Tibial artery (tissue), 4 donors: ENCODE measurements at regions not wholly inside any gene's neighbourhood (a gene's known extent, or its start where the extent isn't known, plus 50 kb on each side); places are given as distances from the start of the nearest gene placed in this dataset.

Source experiments
- DNase-seq, 2 donors: peaks; one replicate each; pipeline ENCODE4 v3.0.0-alpha.2; 2019
- H3K27ac ChIP-seq, 2 donors: fragments of 200-600 bp; sonication (generic) in 1 of 2; 1 replicate in 1 of 2; 2 replicates in 1 of 2; pipeline ENCODE4 v1.5.1; 2018 to 2019; ENCODE audit warnings: mild to moderate bottlenecking in 1 of 2
- H3K27me3 ChIP-seq, 2 donors: fragments of 200-600 bp; sonication (generic) in 1 of 2; one replicate each; pipeline versions ENCODE4 v1.5.1 to v1.6.0; 2016 to 2019
- H3K36me3 ChIP-seq, 3 donors: fragments of 200-600 bp; sonication (generic) in 2 of 3; one replicate each; pipeline ENCODE4 v1.5.1; 2016 to 2019; ENCODE audit warnings: mild to moderate bottlenecking in 2 of 3
- H3K4me1 ChIP-seq, 4 donors: fragments of 200-600 bp; sonication (generic) in 2 of 4; 1 replicate in 3 of 4; 2 replicates in 1 of 4; pipeline ENCODE4 v1.5.1; 2016 to 2019
- H3K4me3 ChIP-seq, 2 donors: fragments of 200-600 bp; sonication (generic) in 1 of 2; 1 replicate in 1 of 2; 2 replicates in 1 of 2; pipeline ENCODE4 v1.5.1; 2018 to 2019; ENCODE audit warnings: mild to moderate bottlenecking in 2 of 2
- H3K9me3 ChIP-seq, 3 donors: fragments of 200-600 bp; sonication (generic) in 1 of 3; one replicate each; pipeline ENCODE4 v1.5.1; 2016 to 2019
- CTCF ChIP-seq, 2 experiments: fragments of 200-600 bp in 1 of 2; fragments of 450-650 bp in 1 of 2; IDR thresholded peaks; one replicate each; pipeline ENCODE4 v1.5.1; 2017 to 2019; ENCODE audit warnings: antibody characterized with exemption in 2 of 2, mild to moderate bottlenecking in 1 of 2, moderate library complexity in 1 of 2
- intact Hi-C: fragments of 100-400 bp; cut with DNase I; formaldehyde crosslinking; loops from one replicate; pipeline ENCODE4 v1.15.0; 2023; ENCODE audit warnings: low total_unique reads

- DNase-seq: no peak
- no peaks in the 10 kb centered on the region for H3K4me1 ChIP-seq
- peaks cover 0 to 2% (median 0%) of the 10 kb centered on the region in 3 donors for H3K9me3 ChIP-seq
- no peak overlapping the region for H3K27ac ChIP-seq
- intact Hi-C loops: no loop called here
- no peaks in the 10 kb centered on the region for H3K27me3 ChIP-seq
- no peak overlapping the region for H3K4me3 ChIP-seq
- no peak for TF ChIP-seq CTCF (IDR thresholded peaks at IDR 0.05)
- H3K36me3 ChIP-seq: no peaks in the 10 kb centered on the region
These were observed 356.6 kb downstream of the CASP12 start for GRCh38 chr11:104541701-104542100.

- H3K27me3 ChIP-seq: no peaks in the 10 kb centered on the region
- intact Hi-C loops: no loop called here
- H3K27ac ChIP-seq: no peak overlapping the region
- TF ChIP-seq CTCF (IDR thresholded peaks at IDR 0.05): no peak
- peaks cover 0 to 2% (median 0%) of the 10 kb centered on the region in 3 donors for H3K9me3 ChIP-seq
- DNase-seq: no peak
- H3K4me1 ChIP-seq: no peaks in the 10 kb centered on the region
- H3K36me3 ChIP-seq: no peaks in the 10 kb centered on the region
- no peak overlapping the region for H3K4me3 ChIP-seq
These were observed 359.9 kb downstream of the CASP12 start for GRCh38 chr11:104538313-104538712.

- DNase-seq: no peak
- Histone ChIP-seq H3K27ac (no peak overlapping the region), H3K9me3 (no peaks in the 10 kb centered on the region), H3K36me3 (no peaks in the 10 kb centered on the region), H3K4me3 (no peak overlapping the region), H3K27me3 (no peaks in the 10 kb centered on the region), H3K4me1 (no peaks in the 10 kb centered on the region)
- intact Hi-C loops: no loop called here
- TF ChIP-seq CTCF (IDR thresholded peaks at IDR 0.05): no peak
These were observed 364.0 kb downstream of the CASP12 start for GRCh38 chr11:104534278-104534677.

- intact Hi-C loops: no loop called here
These were observed 366.4 kb downstream of the CASP12 start for GRCh38 chr11:104531894-104532293.

GRCh38 chr11:104531075-104531474, 367.1 kb upstream of the PDGFD start:
- DNase-seq: no peak
- Histone ChIP-seq H3K4me1 (peaks cover 0 to under 1% (median 0%) of the 10 kb centered on the region in 4 donors), H3K9me3 (no peaks in the 10 kb centered on the region), H3K27ac (no peak overlapping the region), H3K27me3 (no peaks in the 10 kb centered on the region), H3K4me3 (no peak overlapping the region), H3K36me3 (no peaks in the 10 kb centered on the region)
- TF ChIP-seq CTCF (IDR thresholded peaks at IDR 0.05): no peak
- intact Hi-C loops: no loop called here

More at GRCh38 chr11:104531894-104532293, 366.4 kb downstream of the CASP12 start:
- Histone ChIP-seq H3K36me3 (no peaks in the 10 kb centered on the region), H3K4me1 (no peaks in the 10 kb centered on the region), H3K9me3 (no peaks in the 10 kb centered on the region), H3K27me3 (no peaks in the 10 kb centered on the region), H3K27ac (no peak overlapping the region), H3K4me3 (no peak overlapping the region)
- TF ChIP-seq CTCF (IDR thresholded peaks at IDR 0.05): no peak
- no peak for DNase-seq

- H3K36me3 ChIP-seq: no peaks in the 10 kb centered on the region
- H3K9me3 ChIP-seq: no peaks in the 10 kb centered on the region
- intact Hi-C loops: no loop called here
- no peak for TF ChIP-seq CTCF (IDR thresholded peaks at IDR 0.05)
- no peak for DNase-seq
- no peak overlapping the region for H3K27ac ChIP-seq
- H3K4me1 ChIP-seq: peaks cover 0 to 9% (median 4%) of the 10 kb centered on the region in 4 donors
- H3K4me3 ChIP-seq: no peak overlapping the region
- H3K27me3 ChIP-seq: no peaks in the 10 kb centered on the region
These were observed 366.0 kb upstream of the PDGFD start for GRCh38 chr11:104529906-104530305.
